SHP77 (cell line): ENCODE measurements at regions not wholly inside any gene's neighbourhood (a gene's known extent, or its start where the extent isn't known, plus 50 kb on each side); places are given as distances from the start of the nearest gene placed in this dataset.

Experiments
- DNase-seq, 2 experiments: peaks; one replicate each; lab custom pipeline; 2025; lab: John Stamatoyannopoulos, UW

DNA sequence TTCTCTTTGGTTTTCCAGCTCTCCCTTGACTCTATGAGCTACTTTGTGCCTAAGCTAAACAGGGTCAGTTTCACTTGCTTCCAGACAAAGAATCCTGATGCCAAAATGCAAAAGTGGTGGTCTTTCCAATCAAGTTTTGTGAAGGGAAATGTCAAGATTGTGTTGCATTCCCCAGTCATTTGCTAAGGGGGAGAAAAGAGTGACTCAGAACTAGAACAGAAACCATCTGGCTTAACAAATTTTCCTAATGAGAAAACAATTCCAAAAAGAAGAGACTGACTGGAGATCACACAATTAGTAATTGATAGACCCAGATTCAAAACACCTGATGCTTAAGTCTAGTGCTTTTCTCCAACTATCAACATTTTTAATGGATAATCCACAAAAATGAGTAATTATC, 235.1 kb upstream of the DIO2 start:
- DNase-seq = no peak

- no peak for DNase-seq
Observed at GRCh38 chr14:80445605-80446004, 234.3 kb upstream of the DIO2 start.

- no peak for DNase-seq
Observed at GRCh38 chr14:80434574-80435321, 223.4 kb upstream of the DIO2 start.

DNA sequence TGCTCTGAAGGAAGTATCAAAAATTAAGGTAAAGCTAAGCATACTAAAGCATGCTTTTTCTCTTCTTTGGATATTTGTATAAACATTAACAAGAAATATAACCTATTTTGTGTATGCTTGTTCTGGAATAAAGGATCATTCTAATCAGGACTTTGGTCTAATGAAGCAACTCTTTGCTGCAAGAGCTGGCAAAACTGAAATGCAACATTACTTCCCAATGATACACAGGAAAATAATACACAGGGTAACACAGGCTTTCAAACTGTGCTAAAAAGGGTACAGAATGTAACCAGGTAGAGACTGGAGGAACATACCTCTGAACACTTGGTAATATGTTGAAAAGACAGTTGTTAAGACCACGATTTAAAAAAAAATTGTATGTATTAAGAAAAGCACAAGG, 222.5 kb upstream of the DIO2 start:
- no peak for DNase-seq

DNA sequence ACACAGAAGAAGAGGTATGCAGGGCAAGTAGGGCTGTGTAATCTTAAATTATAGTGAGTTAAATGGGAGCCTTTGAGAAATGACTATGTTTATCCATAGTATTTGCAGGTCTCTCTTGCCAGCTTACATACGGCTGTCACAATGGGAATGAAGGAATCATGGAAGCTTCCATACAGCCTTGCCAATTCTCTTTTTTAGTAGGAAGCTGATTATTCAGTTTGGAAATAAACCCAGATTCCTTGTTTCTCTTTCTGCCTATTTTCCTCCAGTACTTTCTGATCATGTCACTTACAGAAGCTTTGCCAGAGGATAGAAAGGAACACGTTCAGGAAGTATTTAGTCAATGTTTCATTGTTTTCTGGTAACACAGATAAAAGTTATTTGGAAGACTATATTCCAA, 217.4 kb upstream of the DIO2 start:
- no peak for DNase-seq

- no peak for DNase-seq
Observed at GRCh38 chr14:80428171-80428570, 216.9 kb upstream of the DIO2 start.

DNA sequence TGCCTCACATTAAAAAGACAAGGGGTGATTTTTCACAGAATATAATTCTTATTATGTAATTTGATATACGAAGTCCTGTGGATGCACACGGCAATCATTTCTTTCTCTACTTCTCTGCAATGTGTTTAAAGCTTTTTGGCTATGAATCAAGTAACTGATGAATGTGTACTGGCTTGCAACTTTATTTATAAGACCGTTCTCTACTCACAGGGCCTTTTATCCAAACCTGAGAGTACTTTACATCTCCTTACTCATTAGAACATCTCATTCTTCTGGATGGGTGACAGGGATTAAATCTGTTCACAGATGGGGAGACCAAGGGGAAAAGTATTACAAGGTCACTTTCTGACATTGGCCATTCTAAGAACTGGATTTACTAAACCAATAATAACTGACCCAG, 215.8 kb upstream of the DIO2 start:
- DNase-seq = no peak

DNA sequence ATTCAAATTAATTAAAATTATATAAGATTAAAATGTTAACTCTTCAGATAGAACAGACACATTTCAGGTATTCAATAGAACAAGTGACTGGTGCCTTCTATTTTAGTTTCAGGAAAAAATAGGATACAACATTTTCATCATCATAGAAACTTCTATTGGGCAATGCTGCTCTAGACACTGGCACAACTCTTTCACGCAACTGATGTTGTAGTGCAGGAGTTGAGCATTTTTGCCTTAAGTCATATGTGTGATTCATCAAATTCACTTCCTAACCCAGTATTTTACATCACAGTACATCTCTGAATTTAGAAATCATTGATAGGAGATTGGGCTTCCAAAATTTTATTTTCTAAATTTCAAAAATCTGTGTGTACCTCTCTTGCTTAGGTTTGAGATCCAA, 215.4 kb upstream of the DIO2 start:
- no peak for DNase-seq

- DNase-seq = no peak
Observed at GRCh38 chr14:80425686-80426085, 214.4 kb upstream of the DIO2 start.

DNA sequence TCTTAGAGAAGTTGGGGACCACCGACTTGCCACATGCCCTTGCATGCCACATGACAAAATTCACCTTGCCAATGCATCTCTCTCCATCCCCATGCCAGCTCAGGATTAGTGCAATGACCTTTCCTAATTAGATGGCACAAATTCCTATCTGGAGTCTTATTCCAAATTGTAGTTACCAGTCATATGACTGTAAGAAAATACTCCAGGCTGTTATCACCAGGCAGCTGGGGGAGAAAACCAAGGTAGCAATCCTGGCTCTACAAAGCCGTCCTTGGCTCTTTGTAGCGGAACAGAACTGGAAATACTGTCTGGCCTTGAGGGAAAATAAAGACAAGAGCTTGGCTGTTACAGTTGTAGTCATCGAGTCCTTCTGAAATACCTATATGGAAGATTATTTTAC, 208.5 kb upstream of the DIO2 start:
- DNase-seq = no peak

DNA sequence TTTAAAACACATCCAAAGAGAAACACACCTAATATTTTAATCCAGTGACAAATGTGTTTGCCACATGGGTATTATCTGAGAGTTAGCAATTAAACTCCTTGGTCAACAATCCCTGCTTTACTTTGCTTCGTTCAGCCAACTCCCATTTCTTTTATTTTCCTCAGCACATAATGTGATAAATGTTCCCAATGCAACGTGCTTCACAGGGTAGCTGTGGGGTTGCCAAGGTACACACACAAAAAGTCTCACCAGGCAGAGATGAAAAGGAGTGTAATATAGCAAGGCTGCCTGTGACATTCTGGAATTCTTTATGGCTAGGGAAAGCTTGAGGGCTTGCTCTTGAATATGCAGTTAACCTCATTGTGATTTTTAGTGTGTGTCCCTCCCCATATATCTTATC, 208.0 kb upstream of the DIO2 start:
- no peak for DNase-seq

DNA sequence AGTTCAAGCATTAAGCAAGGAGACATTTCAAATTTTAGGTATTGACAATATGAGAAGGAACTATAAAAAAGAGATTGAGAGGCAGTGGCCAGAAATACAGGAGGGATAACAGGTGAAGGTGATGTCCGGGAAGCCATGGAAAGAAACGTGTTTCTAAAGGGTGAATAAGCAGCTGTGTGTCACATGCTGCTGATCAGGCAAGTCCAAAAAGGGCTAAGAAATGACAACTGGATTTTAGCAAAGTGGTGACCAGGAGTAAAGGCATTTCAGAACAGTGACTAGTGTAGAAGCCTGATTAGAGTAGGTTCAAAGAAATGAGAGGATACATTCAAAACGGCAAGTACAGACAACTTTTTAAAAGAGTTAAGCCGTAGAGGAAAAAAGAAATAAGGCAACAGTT, 204.3 kb upstream of the DIO2 start:
- DNase-seq = no peak

DNA sequence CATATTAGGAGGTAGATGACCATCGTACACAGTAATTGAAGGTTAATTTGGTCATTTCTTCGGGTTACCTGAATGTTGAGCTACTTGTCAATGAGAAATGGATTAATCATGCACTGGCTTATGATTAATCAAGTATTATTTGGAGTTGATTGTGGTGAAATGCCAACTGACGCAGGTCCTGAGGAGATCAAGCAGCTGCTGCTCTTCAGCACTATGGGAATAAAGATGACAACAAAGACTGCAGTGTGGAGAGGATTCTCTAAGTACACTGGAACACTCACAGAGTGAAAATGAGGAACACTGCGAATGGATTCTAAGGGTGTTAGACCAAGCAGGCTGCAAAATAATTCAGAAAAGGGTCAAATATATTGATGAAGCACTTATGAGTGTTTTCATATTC, 202.8 kb upstream of the DIO2 start:
- DNase-seq = no peak

- DNase-seq = no peak
Observed at GRCh38 chr14:80404413-80404812, 193.1 kb upstream of the DIO2 start.

GRCh38 chr14:80403036-80403435, 191.7 kb upstream of the DIO2 start:
- DNase-seq = no peak

DNA sequence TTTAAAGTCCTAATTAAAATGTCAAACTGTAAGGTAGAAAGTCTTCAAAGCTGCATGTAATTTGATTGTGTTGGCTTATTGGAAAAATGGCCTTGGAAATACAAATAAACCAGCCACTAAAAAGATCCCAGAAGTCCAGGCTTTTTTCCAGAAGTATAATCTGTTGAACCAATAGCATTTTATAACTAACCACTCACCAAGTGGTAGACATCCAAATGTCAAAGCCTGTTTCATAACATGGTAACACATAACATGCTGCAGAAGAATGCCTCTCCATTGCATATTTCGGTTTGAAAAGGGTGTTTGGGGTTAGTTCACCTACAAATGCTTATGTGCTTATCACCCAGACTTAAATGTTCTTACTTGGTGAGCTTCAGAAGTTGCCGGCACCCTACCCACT, 183.7 kb upstream of the DIO2 start:
- DNase-seq = no peak

- DNase-seq = no peak
Observed at GRCh38 chr14:80393766-80394165, 182.5 kb upstream of the DIO2 start.

DNA sequence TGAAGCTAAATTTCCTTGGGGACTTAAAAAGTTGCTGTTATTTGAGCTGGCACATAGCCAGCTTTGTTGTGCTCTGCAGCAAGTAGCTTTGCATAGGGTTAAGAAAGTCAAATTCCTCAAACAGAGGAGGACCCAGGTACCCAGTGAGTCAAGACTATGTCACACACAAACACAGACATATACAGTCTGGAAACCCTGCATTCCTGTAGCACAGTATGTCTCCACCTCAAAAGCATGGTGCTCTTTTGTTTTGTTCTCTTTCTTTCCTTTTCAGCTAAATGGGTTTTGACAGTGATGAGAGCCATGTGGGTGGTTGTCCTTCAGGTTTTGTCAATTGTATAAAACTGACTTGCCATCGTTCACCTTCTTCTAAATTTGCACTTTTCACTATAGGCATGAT, 179.6 kb upstream of the DIO2 start:
- DNase-seq = no peak

DNA sequence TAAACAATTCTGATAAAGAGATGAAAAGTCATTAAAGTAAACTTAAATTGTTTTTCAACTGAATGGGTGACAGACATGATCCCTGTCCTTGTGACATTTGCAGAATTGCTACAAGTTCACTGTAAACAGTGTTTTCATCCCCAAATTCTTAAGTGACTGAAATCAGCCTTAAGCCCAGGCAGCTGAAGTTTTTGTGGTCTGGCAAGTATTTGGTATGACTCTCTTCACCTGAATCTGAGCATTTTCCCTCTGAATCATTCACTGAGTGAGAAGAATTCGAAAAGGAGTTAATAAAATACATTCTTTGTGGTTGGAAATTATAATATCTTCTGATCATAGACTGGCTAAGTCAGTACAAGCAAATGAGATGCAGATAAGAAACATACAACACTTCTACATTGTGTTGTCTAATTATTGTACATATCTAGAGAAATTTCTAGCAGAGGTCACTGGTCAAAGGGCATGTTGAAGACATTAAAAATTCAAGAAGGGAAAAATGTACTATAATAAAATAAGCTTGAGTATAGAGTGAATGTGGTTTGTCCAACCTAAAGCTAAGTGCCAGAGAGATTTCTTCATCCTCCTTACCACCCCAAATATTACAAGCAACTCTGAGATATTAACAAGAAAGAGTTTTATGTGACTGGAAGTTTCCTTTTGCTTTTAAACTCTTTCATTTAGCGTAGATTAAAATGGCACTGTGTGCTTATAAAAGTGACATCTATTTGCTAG, 177.8 kb upstream of the DIO2 start:
- DNase-seq = no peak

DNA sequence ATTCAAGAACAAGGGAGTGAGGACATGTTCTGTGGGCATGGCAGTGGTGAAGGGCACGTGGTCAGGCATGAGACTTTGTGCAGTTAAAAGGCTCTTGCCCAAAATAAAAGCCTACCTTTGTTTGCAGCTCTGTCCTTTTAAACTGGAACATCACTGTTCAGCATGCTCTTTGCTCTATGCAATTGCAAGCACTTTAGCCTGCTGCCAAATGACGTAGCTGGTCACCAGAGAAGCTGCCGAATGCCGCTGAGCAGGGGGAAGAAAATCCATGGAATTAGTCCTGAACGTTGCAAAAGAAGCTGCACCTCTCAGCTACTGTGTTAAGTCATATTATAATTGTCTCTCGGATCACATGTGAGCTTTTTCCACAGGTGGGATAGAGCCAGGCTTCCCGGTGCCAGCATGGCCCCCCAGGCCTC, 176.3 kb upstream of the DIO2 start:
- no peak for DNase-seq

GRCh38 chr14:80385336-80385735, 174.0 kb upstream of the DIO2 start:
- DNase-seq = no peak

- no peak for DNase-seq
Observed at GRCh38 chr14:80383223-80383622, 171.9 kb upstream of the DIO2 start.

DNA sequence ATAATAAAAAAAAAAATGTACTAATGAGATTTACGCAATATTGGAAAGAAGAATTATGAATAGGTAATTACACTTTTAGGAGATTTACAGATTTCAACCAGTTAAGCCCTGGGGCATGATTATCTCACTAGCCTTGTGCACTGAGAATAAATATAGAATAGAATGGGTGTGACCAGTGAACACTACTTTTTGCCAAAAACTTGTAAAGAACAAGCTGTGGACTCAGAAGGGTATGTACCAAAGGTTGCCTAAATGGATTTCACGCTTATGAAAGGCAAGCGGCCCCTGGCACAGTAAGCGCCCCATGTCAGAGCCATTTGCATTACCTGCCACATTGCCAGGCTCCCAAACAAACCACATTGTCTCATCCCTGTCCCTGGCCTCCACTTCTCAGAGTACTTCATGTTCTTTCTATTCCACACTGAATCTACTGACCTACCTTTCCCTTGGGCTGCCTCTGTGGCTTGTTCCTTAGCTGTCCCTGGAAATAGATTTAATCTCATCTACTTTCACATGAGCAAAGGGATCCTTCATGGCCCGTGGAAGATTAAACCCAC, 170.6 kb upstream of the DIO2 start:
- DNase-seq = no peak

DNA sequence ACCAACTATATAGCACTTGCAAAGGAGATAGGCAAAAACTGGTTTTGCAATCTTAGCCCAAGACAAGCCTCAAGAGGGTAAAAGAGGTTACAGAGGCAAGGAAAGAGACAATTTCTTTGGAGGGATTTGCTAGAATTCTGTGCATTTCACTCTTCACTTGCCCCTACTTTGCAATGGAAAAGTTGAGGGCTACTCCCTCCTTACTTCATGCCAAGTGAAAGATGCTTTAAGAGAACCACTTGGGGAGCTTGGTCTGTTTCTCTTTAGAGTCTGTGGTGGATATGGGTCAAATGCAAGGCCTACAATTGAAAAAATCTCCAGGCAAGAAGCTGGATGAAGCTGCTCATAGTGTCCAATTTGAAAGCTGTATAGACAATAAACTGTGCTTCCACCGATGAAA, 167.7 kb upstream of the DIO2 start:
- DNase-seq = no peak
